GM19372 (cell line): ENCODE measurements at regions not wholly inside any gene's neighbourhood (a gene's known extent, or its start where the extent isn't known, plus 50 kb on each side); places are given as distances from the start of the nearest gene placed in this dataset.
"Not testable (repeated sequence)": the region's sequence is repeated elsewhere in the genome, so short reads cannot be mapped to it uniquely, and the experiment has no call there.

Source experiments
- ATAC-seq: cut with Tn5 transposase; IDR thresholded peaks from one replicate; pipeline ENCODE4 v1.9.1; 2021; ENCODE audit warnings: mild to moderate bottlenecking, low read depth, moderate library complexity; ENCODE audit not compliant: unreplicated experiment

DNA sequence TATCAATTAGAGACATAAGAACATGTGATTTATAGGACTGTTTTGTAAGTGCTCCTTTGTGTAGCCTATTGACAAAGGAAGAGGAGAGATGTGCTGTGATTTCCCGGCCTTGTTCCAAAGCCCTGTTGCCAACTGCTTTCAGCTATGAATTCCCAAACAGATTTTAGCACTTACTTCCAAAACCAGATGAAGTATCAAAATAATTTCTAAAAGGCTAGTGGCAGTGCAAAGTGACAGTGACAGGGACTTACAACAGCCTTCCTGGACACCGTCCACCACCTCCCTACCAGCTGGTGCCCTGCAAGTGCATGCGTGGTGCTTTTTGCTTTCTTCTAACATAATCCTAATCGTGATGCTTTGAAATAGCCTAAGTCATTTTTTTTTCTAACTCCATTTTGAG is 254.1 kb upstream of the ACTBL2 start:
- ATAC-seq = no peak

GRCh38 chr5:57735279-57736153 is 252.9 kb upstream of the ACTBL2 start:
- ATAC-seq = not testable (repeated sequence)

DNA sequence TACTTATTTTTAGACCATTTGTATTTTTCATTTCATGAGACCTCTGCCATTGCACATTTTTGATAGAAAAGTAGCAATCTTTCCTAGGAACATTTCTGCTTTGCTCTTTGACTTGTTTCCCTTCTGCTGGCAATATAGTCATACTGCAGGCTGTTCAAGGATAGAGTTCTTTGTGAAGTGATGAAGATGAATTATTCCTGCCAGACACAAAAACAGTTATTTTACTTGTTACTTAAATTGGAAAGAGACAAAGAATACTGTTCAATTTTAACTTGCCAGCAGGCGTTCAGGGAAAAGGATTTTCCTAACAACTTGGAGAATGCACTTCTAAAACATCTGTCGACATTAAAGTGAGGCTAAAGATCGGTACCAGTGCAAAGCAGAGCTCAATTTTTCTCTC is 251.7 kb upstream of the ACTBL2 start:
- ATAC-seq = no peak

DNA sequence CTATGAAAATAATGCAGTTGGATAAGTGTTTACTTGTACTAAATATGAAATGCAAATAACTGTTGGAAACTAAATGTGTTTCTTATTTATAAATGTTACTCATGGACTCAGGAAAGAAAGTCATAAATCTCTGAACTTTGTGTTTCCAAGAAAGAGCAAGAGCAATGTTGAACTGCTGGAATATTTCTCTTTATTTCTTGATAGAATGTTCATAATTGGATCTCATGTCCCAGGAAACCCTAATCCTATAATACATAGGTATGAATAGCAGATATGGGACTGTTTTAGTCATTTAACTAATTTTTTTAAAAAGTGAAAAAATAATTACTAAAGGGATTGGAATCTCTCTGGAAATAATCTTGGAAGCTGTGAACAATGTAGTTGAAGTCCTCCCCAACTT is 245.0 kb upstream of the ACTBL2 start:
- no peak for ATAC-seq

DNA sequence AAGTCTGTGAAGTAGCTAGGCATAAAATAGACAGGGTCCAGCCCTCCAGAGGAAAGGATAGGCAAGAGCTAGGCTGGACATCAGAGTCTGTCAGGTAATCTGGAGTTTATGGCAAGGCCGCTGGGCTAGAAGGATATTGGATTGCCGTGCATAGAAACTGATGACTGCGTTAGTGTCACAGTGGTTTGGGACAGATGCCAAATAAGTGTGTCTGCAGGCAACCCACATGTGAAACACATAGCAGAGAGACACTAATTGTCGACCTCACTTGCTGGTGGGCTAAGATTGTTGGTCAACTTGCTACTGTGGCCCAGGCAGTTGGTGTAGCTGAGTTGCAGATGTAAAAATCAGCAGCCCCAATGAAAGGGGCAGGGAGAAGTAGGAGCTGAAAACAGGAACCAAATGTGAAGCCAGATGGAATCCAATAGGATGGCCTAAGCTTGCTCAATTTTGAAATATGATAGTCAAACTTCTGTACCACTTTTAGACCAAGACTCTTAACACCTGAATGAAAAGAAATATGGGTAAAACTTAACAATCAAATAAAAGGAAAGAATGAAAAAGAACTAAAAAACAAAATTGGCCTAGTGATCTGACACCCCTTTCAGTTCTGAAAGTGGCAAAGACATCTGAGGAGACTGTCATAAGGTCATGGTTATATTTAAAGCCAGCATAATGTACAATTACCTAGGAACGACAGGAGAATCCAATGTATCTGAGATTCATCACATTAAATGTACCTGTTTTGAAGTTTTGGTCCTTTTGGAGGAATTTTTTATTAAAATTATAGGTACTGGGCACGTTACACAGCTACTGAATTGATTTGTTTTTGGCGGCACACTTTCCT is 243.3 kb upstream of the ACTBL2 start:
- ATAC-seq = no peak

- ATAC-seq = no peak
Measured at GRCh38 chr5:57724836-57725235, 242.2 kb upstream of the ACTBL2 start.

DNA sequence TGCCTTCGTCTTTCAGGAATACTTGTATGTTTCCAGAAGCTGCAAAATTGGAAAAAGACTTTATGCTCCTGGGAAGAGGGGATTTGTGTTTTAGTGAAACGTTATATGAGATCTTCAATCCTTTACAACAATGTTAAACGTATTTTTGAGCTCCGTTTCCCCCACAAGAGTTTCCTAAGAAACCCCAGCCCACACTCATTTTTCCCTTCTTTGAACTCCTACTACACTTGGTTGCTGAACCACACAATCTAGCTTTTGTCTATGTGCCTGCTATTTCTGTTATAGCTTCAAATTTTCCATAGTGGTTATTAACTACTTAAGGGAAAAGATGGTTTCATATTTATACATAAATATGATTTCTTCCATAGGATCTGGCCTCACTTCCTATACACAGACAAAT is 238.6 kb upstream of the ACTBL2 start:
- no peak for ATAC-seq

DNA sequence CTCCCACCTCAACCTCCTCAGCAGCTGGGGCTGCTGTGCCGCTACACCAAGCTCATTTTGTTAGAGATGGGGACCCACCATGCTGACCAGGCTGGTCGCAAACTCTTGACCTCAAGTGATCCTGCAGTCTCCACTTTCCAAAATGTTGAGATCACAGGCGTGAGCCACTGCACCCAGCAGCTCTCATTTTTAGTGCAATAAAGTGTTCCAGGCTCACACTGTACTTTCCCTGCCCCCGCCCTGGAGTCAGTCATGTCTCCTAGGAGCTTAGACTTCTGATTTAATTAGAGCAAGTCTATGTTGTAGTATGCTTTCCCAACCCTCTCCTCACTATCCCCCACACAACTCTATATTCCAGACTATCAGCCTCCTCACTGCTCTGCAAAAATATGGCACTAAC is 238.0 kb upstream of the ACTBL2 start:
- no peak for ATAC-seq

DNA sequence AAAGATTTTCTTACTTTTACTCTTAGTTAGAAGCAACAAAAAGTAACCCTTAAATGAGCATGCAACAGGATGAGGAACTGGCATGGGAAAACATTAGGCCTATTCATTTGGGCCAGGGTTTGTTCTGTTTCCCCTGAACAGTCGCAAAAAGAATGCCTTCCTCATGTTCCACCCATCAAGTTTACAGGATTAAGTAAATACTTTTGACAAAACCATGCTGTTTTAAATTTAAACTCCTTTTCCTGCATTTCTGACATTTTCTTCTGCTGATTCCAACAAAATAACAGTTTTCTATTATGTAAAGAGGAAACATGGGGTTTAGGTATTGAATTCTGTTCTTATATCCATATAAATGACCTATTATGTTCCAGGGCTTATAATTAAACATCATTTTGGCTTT is 236.6 kb upstream of the ACTBL2 start:
- ATAC-seq = no peak

- ATAC-seq = no peak
Measured at GRCh38 chr5:57718155-57718554, 235.5 kb upstream of the ACTBL2 start.

GRCh38 chr5:57717555-57717954 is 234.9 kb upstream of the ACTBL2 start:
- no peak for ATAC-seq

- no peak for ATAC-seq
Measured at GRCh38 chr5:57716661-57717060, 234.1 kb upstream of the ACTBL2 start.

GRCh38 chr5:57715296-57715695 is 232.7 kb upstream of the ACTBL2 start:
- ATAC-seq = no peak

DNA sequence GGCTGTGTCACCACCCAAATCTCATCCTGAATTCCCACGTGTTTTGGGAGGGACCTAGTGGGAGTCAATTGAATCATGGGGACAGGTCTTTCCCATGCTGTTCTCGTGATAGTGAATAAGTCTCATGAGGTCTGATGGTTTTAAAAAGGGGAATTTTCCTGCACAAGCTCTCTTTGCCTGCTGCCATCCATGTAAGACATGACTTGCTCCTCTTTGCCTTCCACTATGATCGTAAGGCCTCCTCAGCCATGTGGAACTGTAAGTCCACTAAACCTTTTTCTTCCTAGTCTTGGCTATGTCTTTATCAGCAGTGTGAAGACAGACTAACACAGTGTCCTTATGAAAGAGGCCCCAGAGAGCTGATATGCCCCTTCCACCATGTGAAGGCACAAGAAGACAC is 230.9 kb upstream of the ACTBL2 start:
- ATAC-seq = not testable (repeated sequence)

- ATAC-seq = no peak
Measured at GRCh38 chr5:57711946-57712345, 229.3 kb upstream of the ACTBL2 start.

DNA sequence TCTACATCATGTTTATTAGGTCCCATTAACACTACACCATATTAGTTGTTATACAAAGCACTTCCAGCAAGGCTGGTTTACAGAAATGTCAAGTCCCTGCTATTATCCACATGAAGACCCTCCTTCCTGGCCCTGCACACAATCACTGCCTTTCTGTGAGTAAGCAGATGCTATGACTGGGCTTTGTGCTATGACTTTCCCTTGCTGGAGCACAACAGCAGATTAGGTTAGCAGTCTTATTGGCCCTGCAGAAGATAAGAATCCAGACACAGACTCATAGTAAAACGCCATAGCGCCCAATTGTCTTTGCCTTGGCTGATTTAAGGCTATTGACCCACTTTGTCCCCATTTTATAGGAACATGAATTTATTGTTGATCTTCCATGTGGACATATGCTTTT is 228.9 kb upstream of the ACTBL2 start:
- no peak for ATAC-seq

DNA sequence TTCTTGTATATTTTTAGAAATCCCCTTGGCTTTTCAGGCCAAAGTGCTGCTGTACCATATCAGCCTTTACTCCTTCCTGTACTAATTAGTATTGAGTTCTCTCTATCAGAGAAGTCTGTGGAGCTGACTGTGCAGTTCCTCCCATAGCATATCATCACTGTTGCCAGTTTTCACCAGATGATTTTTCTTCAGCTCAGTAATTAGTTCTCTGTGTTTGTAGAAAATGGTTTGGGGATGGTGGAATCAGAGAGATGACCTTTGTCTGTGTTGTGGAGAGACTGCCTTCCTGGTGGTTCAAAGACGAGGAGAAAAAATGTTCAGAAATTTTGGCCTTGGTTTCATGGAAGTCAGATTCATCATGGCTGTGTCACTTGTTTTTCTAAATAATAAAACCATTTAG is 227.5 kb upstream of the ACTBL2 start:
- no peak for ATAC-seq

GRCh38 chr5:57705769-57706168 is 223.2 kb upstream of the ACTBL2 start:
- no peak for ATAC-seq

DNA sequence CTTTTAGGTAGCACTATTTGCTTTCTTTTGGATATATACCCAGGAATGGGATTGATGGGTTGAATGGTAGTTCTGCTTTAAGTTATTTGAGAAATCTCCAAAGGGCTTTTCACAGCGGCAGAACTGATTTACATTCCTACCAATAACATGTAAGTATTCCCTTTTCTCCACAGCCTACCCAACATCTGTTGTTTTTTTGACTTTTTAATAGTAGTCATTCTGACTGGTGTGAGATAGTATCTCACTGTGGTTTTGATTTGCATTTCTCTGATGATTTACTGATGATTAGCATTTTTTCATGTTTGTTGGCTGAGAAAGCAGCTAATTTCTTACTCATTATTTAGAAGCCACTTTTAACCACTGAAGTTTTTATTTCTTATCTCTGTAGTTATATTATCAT is 221.1 kb upstream of the ACTBL2 start:
- ATAC-seq = no peak

DNA sequence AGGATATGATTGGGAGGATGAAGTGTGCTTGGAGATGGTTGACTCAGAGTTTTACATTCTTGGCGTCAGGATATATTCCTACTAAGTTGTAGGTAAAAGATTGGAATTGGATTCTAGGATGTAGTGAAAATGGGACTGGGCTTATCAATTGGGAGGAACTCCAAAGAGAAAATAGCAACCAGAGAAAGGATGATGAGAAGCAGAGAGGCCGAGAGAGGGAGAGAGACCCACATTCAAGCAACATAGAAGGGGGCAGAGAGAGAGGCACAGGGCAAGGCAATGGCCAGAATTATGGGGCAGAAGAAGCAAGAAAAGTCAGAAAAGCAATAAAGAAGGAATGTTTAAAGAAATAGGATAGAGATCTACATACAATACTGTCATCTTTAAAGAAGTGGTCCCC is 217.9 kb upstream of the ACTBL2 start:
- no peak for ATAC-seq

DNA sequence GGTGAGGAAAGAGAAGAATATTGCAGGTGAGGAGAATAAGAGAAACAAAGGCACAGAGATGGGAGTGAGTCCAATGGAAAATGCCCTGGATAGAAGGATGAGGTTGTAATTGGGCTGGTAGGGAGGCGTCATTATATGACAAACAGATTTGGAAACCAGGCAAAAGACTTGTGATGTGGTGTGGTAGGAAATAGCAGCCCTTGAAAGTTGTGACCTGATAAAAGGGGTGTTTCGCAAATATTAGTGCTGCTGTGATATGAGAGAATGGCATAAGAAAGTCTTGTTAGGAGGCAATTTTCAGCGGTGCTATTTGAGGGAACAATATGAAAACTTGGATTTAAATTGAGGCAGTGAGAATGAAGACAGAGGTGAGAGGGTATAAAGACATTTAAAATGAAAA is 217.5 kb upstream of the ACTBL2 start:
- no peak for ATAC-seq

GRCh38 chr5:57698802-57699201 is 216.2 kb upstream of the ACTBL2 start:
- no peak for ATAC-seq
